Stimulated activated CD8-positive, alpha-beta memory T cell treated with anti-CD3 and anti-CD28 coated beads, Interleukin-2, amount 100 ng/mL, for 48 hours (primary cell): ENCODE measurements at regions not wholly inside any gene's neighbourhood (a gene's known extent, or its start where the extent isn't known, plus 50 kb on each side); places are given as distances from the start of the nearest gene placed in this dataset.
"Not testable (repeated sequence)": the region's sequence is repeated elsewhere in the genome, so short reads cannot be mapped to it uniquely, and the experiment has no call there.

Source experiments
- DNase-seq, 2 donors: peaks; one replicate each; pipeline ENCODE4 v3.0.0-alpha.2; 2020; ENCODE audit warnings: low read depth in 2 of 2

GRCh38 chr12:47610686-47611252 is 95.1 kb downstream of the RPAP3 start:
- DNase-seq, result no peak

- DNase-seq, result no peak
Measured at GRCh38 chr12:47609806-47610205, 96.0 kb downstream of the RPAP3 start.

GRCh38 chr12:47608671-47609070 is 97.2 kb downstream of the RPAP3 start:
- not testable (repeated sequence) for DNase-seq

GRCh38 chr12:47604221-47604873 is 101.5 kb downstream of the RPAP3 start:
- no peak for DNase-seq

- no peak for DNase-seq
Measured at GRCh38 chr12:47602949-47603558, 102.8 kb downstream of the RPAP3 start.

GRCh38 chr12:47602325-47602724 is 103.5 kb downstream of the RPAP3 start:
- no peak for DNase-seq

- no peak for DNase-seq
Measured at GRCh38 chr12:47601071-47601470, 104.8 kb downstream of the RPAP3 start.

GRCh38 chr12:47591795-47592194 is 114.0 kb downstream of the RPAP3 start:
- no peak for DNase-seq

- DNase-seq, result no peak
Measured at GRCh38 chr12:47591361-47591791, 114.5 kb downstream of the RPAP3 start.

GRCh38 chr12:47590771-47591360 is 115.0 kb downstream of the RPAP3 start:
- DNase-seq, result no peak

GRCh38 chr12:47586952-47587669 is 118.7 kb downstream of the RPAP3 start:
- DNase-seq, result no peak

- no peak for DNase-seq
Measured at GRCh38 chr12:47585507-47585906, 120.3 kb downstream of the RPAP3 start.

GRCh38 chr12:47578836-47579235 is 127.0 kb downstream of the RPAP3 start:
- no peak for DNase-seq

- DNase-seq, result no peak
Measured at GRCh38 chr12:47577206-47577989, 128.4 kb downstream of the RPAP3 start.

GRCh38 chr12:47576289-47576945 is 129.4 kb downstream of the RPAP3 start:
- DNase-seq, result no peak

- DNase-seq, result no peak
Measured at GRCh38 chr12:47574252-47575021, 131.4 kb downstream of the RPAP3 start.

- no peak for DNase-seq
Measured at GRCh38 chr12:47573146-47573659, 132.6 kb downstream of the RPAP3 start.

GRCh38 chr12:47570151-47570550 is 135.7 kb downstream of the RPAP3 start:
- no peak for DNase-seq

GRCh38 chr12:47562201-47562600 is 143.6 kb downstream of the RPAP3 start:
- no peak for DNase-seq

- DNase-seq, result no peak
Measured at GRCh38 chr12:47561746-47562145, 144.1 kb downstream of the RPAP3 start.
